SU-DHL-6 (cell line): ENCODE measurements at regions not wholly inside any gene's neighbourhood (a gene's known extent, or its start where the extent isn't known, plus 50 kb on each side); places are given as distances from the start of the nearest gene placed in this dataset.

Experiments used
- H2AFZ ChIP-seq: fragments of 200-600 bp; sonication (generic); 2 replicates; pipeline ENCODE4 v1.6.1; 2014; ENCODE audit warnings: low read depth, mild to moderate bottlenecking, moderate library complexity, mixed read lengths, antibody characterized with exemption, low read length; ENCODE audit not compliant: severe bottlenecking
- H3F3A ChIP-seq: fragments of 200-600 bp; shearing (Covaris generic); 2 replicates; pipeline ENCODE4 v1.6.0; 2016; ENCODE audit warnings: antibody characterized with exemption, mild to moderate bottlenecking; ENCODE audit not compliant: insufficient read depth
- H3K27ac ChIP-seq: fragments of 200-600 bp; sonication (generic); 2 replicates; pipeline ENCODE4 v1.5.1; 2016; ENCODE audit warnings: low read depth, mild to moderate bottlenecking, low read length, moderate library complexity, mixed read lengths
- H3K27me3 ChIP-seq: fragments of 200-600 bp; sonication (generic), shearing (Covaris generic); 2 replicates; pipeline ENCODE4 v1.6.0; 2014; ENCODE audit warnings: mild to moderate bottlenecking, low read length
- H3K36me3 ChIP-seq: fragments of 200-600 bp; sonication (generic); 2 replicates; pipeline ENCODE4 v1.6.1; 2014; ENCODE audit warnings: mild to moderate bottlenecking, low read length, mixed read lengths
- H3K4me2 ChIP-seq: fragments of 300-600, 200-600 bp; shearing (Covaris generic), sonication (generic); 2 replicates; pipeline ENCODE4 v1.6.0; 2014; ENCODE audit warnings: low read length, low read depth, mild to moderate bottlenecking; ENCODE audit not compliant: poor library complexity, severe bottlenecking
- H3K4me3 ChIP-seq: fragments of 200-600 bp; sonication (generic); 2 replicates; pipeline ENCODE4 v1.5.1; 2014; ENCODE audit warnings: antibody characterized with exemption, low read length, mild to moderate bottlenecking, mixed read lengths; ENCODE audit not compliant: insufficient read depth, poor library complexity, severe bottlenecking
- H3K79me2 ChIP-seq: fragments of 200-600 bp; sonication (generic); 2 replicates; pipeline ENCODE4 v1.6.1; 2014; ENCODE audit warnings: mild to moderate bottlenecking, low read length, moderate library complexity; ENCODE audit not compliant: insufficient read depth
- H3K9ac ChIP-seq: fragments of 200-600 bp; sonication (generic); 2 replicates; pipeline ENCODE4 v1.7.0; 2014; ENCODE audit warnings: mild to moderate bottlenecking, low read length
- H3K9me2 ChIP-seq: fragments of 200-600 bp; sonication (generic); replicated peaks from 2 replicates; pipeline ENCODE4 v1.6.1; 2014; ENCODE audit warnings: low read length; ENCODE audit not compliant: insufficient read depth
- H3K9me3 ChIP-seq: fragments of 200-600 bp; sonication (generic); 2 replicates; pipeline ENCODE4 v1.6.1; 2014; ENCODE audit warnings: low read length, mixed read lengths; ENCODE audit not compliant: insufficient read depth
- H4K20me1 ChIP-seq: fragments of 200-600 bp; sonication (generic); 2 replicates; pipeline ENCODE4 v1.6.1; 2014; ENCODE audit warnings: low read depth, mild to moderate bottlenecking, antibody characterized with exemption, low read length, moderate library complexity, mixed read lengths
- EZH2phosphoT487 ChIP-seq: fragments of 200-600 bp; sonication (generic), shearing (Covaris generic); conservative IDR thresholded peaks from 2 replicates; pipeline ENCODE4 v1.6.1; 2018; ENCODE audit warnings: mild to moderate bottlenecking, antibody characterized with exemption, low read length, moderate library complexity, mixed read lengths
- TF ChIP-seq, protein P1 (sequence below): fragments of 200-600 bp; sonication (generic); IDR thresholded peaks from one replicate; pipeline ENCODE4 v1.5.1; 2017; ENCODE audit warnings: antibody characterized with exemption, mild to moderate bottlenecking, low read length, moderate library complexity; ENCODE audit not compliant: insufficient read depth, poor library complexity, severe bottlenecking

DNA sequence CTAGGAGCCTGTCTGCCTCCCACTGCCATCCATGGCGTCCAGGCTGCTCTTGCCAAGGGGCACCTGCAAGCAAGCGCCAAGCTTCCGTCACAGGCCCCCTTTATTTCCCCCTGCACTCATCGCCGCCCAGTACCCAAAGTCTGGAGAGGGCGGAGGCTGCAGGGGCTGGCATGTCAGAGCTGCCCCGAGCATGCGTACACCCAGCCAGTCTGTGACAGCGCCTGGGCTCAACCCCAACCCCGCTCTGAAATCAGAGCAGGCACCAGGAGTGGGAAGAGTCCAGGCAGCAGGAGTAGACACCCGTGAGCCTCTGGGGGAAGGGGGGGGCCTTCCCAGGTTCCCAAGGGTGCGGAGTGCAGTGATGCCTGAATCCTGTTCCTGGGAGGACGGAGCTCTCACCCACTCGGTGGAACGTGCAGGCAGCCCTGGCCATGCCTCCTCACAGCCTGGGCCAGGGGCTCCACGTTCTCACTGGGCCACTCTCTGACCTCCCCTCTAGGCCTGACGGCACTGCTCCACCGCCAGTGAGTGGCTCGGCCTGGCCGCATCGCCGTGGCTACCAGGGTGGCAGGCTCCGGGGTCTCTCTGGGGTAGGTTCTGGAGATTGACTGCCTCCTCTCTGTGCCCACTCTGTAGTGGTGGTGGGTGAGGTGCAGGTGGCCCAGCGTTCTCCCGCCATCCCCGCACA lies 469.0 kb downstream of the CDH9 start:
- H4K20me1 ChIP-seq = no peaks in the 10 kb centered on the region

DNA sequence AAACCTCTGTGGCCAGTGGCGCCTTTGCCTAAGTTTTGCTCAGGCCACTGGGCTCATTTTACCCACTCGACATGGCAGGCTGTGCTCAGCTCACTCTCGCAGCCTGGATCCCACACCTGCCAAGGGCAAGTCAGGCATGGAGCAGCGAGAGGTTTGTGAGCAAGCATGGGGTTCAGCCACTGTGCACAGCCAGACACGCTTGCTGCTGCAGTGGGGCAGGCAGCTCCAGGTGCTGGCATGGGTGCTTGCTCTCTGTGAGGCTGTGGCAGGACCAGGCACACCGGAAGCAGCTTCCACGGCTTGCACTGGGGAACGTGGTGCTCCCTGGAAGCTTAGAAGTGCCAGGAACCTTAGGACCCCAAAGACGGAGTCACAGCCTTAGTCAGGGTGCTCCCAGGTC lies 470.1 kb downstream of the CDH9 start:
- Histone ChIP-seq H3F3A (no peaks in the 10 kb centered on the region), H3K9ac (no peak overlapping the region), H3K79me2 (no peaks in the 10 kb centered on the region), H3K9me3 (no peaks in the 10 kb centered on the region), H3K4me2 (no peak overlapping the region), H2AFZ (peak overlapping the region; percentile 69), H3K9me2 (no peaks in the 10 kb centered on the region), H3K4me3 (no peak overlapping the region), H4K20me1 (no peaks in the 10 kb centered on the region), H3K27ac (no peak overlapping the region), H3K36me3 (no peaks in the 10 kb centered on the region), H3K27me3 (no peaks in the 10 kb centered on the region)
- TF ChIP-seq EZH2phosphoT487 = no peak
- TF ChIP-seq, protein P1, sequence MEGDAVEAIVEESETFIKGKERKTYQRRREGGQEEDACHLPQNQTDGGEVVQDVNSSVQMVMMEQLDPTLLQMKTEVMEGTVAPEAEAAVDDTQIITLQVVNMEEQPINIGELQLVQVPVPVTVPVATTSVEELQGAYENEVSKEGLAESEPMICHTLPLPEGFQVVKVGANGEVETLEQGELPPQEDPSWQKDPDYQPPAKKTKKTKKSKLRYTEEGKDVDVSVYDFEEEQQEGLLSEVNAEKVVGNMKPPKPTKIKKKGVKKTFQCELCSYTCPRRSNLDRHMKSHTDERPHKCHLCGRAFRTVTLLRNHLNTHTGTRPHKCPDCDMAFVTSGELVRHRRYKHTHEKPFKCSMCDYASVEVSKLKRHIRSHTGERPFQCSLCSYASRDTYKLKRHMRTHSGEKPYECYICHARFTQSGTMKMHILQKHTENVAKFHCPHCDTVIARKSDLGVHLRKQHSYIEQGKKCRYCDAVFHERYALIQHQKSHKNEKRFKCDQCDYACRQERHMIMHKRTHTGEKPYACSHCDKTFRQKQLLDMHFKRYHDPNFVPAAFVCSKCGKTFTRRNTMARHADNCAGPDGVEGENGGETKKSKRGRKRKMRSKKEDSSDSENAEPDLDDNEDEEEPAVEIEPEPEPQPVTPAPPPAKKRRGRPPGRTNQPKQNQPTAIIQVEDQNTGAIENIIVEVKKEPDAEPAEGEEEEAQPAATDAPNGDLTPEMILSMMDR = no peak

More for the DNA sequence above, 469.0 kb downstream of the CDH9 start:
- Histone ChIP-seq H3K27me3 (no peaks in the 10 kb centered on the region), H3K9me2 (no peaks in the 10 kb centered on the region), H3K79me2 (no peaks in the 10 kb centered on the region), H3F3A (no peaks in the 10 kb centered on the region), H3K4me3 (no peak overlapping the region), H3K36me3 (no peaks in the 10 kb centered on the region), H3K9me3 (no peaks in the 10 kb centered on the region), H3K27ac (no peak overlapping the region), H2AFZ (no peak overlapping the region), H3K4me2 (no peak overlapping the region), H3K9ac (no peak overlapping the region)
- no peak for TF ChIP-seq EZH2phosphoT487
- TF ChIP-seq, protein P1 = no peak

DNA sequence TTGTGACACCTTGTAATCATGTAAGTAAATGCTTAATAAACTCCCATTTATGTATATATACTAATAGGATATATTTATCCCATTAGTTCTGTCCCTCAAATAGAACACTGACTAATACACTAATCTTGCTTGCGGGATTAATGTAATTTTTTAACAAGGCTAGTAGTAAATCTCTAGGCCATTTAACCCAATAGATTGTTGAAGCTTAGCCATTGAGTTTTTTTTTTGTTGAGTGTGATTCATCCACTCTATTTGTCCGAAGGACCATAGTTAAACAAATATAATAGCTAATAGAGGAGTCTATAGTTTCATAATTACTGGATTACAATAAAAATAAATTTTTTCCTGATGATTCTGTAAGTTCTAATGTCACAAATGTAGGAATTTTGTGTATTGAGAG lies 474.4 kb downstream of the CDH9 start:
- TF ChIP-seq EZH2phosphoT487 = no peak
- TF ChIP-seq, protein P1 = no peak
- Histone ChIP-seq H4K20me1 (no peaks in the 10 kb centered on the region), H3K27me3 (no peaks in the 10 kb centered on the region), H3K9ac (no peak overlapping the region), H3K36me3 (no peaks in the 10 kb centered on the region), H3K4me3 (no peak overlapping the region), H3K9me3 (no peaks in the 10 kb centered on the region), H3K9me2 (no peaks in the 10 kb centered on the region), H2AFZ (no peak overlapping the region), H3K79me2 (no peaks in the 10 kb centered on the region), H3K27ac (no peak overlapping the region), H3F3A (no peaks in the 10 kb centered on the region), H3K4me2 (no peak overlapping the region)
